Ecto neural progenitor cell (in vitro differentiated cells): ENCODE measurements at regions not wholly inside any gene's neighbourhood (a gene's known extent, or its start where the extent isn't known, plus 50 kb on each side); places are given as distances from the start of the nearest gene placed in this dataset.

ENCODE experiments used
- DNase-seq: peaks from one replicate; pipeline ENCODE4 v3.0.0-alpha.2; 2018; ENCODE audit warnings: low spot score

- DNase-seq: no peak
Measured at GRCh38 chr3:83092521-83093221, 1331.2 kb upstream of the GBE1 start.

DNA sequence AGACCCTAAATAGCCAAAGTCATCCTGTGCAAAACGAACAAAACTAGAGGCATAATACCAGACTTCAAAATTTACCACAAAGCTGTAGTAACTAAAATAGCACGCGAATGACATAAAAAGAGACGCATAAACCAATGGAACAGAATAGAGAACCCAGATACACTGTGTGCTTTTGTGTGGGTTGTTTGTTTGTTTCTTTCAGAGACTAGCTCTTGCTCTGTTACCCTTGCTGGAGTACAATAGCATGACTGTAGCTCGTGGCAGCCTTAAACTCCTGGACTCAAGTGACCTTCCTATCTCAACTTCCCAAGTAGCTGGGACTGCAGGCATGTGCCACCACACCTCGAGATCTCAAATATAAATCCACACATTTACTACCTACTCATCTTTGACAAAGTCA, 1314.6 kb upstream of the GBE1 start:
- DNase-seq: no peak

DNA sequence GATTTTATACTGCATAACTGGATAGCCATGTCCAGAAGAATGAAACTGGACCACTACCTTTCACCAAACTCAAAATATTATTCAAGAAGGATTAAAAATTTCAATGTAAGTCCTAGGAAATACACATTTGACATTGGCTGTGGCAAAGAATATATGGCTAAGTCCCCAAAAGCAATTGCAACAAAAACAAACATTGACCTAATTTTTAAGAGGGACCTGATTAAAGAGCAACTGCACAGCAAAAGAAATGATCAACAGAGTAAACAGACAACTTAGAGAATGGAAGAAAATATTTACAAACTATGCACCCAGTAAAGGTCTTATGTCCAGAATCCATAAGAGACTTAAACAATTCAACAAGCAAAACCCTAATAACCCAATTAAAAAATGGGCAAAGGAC, 1313.0 kb upstream of the GBE1 start:
- no peak for DNase-seq

DNA sequence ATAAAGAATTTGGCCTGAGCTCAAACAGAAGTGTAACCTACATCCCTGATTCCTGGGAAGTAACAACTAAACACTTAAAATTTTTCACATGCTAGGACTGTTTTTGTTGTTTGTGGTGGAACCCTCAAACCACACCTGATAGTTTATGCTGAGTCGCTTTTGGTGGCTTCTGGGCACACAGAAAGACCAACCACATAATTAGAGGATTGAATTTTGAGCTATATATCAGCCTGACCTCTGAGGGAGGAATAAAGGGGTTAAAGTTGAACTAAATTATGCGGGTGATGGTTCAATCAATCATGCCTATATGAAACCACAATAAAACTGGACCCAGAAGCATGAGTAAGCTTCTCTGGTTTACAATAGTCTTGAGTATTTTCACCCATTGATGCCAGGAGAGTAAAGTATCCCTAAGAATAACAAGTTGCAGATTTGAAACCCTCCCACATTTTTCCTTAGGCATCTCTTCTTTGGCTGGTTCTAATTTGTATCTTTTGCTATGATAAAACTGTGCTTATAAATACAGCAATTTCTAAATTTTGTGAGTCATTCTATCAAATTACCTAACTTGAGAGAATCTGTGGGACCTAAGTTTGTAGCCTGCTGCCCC, 1304.5 kb upstream of the GBE1 start:
- DNase-seq: no peak

- no peak for DNase-seq
Measured at GRCh38 chr3:83063446-83063845, 1302.0 kb upstream of the GBE1 start.

- DNase-seq: no peak
Measured at GRCh38 chr3:83048556-83048955, 1287.1 kb upstream of the GBE1 start.

GRCh38 chr3:83039422-83039821, 1278.0 kb upstream of the GBE1 start:
- no peak for DNase-seq

- DNase-seq: no peak
Measured at GRCh38 chr3:83035704-83036010, 1274.2 kb upstream of the GBE1 start.

DNA sequence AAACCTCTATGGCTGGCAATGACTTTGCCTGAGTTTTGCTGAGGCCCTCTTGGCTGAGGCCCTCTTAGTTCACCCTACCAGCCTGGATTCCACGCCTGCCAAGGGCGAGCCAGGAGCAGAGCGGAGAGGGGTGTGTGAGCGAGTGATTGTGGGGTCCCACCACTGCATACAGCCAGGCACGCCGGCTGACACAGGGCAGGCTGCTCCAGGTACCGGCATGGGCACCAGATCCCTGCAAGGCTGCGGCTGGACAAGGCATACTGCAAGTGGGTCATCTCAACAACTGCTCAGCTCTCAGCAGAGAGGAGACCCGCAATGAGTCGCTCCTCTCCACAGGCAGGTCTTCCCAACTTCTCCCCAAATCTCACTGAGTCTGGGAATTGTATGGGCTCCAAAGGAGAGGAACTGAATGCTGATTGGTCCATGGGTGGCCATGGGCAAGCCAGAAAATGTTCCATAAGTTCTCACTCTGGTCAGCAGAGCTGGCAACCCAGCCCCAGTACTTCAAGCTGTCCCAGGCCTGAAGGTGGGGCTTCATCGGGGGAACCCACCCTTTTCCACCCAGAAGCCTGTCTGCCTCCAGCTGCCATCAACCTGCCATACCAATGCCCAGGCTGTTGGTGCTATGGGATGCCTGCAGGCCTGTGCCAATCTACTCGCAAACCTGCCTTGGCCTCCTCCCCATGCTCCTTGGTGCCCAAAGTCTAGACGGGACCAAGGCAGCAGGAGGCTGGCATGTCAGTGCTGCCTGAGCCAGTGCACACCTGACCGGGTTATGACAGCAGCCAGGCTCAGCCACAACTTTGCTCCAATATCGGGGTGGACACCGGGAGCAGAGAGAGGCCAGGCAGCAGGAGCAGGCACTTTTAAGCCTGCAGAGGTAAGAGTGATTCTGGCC, 1273.6 kb upstream of the GBE1 start:
- DNase-seq: no peak

DNA sequence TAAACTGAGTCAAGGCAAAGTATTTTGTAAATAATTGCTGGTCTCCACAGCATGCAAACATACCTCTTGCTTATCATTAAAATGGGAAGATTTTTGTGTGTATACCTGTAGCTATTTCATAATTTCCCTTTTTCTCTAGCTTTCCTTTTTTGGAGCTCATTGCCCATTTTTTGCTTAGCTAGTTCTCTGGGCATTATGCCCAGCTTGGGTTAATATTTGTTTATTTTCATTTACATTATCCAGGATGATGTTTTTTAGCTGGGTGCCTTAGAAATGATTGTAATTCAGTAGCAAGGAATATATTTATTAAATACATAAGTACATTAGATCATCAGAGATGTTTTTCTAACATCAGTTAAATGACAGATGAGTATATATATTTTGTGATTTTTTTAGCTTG, 1271.7 kb upstream of the GBE1 start:
- no peak for DNase-seq

- no peak for DNase-seq
Measured at GRCh38 chr3:83023086-83023485, 1261.6 kb upstream of the GBE1 start.

GRCh38 chr3:83011481-83011880, 1250.0 kb upstream of the GBE1 start:
- no peak for DNase-seq

- no peak for DNase-seq
Measured at GRCh38 chr3:83003917-83004316, 1242.5 kb upstream of the GBE1 start.

DNA sequence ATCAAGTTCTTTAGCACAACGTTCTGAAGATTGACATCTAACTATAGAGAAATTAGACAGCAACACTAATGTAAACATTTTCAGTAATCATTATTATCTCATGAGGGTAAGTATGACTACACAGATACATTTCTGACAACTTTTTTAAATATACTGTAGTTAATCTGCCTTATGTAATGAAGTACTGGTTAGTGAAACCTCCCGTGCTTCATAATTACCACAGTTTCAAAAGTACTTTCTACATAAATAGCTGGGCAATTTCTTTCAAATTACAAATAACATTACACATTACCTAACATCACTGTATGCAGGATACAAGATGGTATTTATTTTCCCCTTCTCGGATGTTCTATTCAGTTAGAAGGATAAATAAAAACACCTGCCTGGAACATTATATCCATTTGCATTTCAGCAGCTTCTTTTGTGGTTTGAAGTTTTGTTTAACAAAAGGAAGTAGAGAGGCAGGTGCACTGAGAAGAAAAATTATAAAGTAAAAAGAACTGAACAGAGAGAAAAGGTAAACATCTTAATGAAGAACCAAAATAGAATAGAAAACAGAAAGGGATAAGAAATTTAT, 1241.5 kb upstream of the GBE1 start:
- DNase-seq: no peak

DNA sequence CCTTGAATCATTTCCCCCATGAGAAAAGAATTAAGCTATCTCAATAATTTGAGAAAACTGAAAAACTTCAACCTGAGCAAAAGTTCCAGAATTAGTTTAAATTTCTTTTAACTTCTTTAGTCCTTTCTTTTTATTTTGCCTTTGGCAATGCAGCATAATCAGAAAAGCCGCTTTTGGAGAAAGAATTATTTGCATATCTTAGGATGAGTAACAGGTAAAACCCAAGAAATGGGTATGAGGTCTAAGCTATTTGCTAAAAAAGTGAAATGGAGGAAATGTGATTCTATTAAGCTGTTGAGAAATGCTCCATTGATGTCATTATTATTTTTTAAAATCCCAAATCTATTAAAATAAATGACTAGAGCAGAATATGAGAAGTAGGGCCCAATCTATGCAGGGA, 1238.3 kb upstream of the GBE1 start:
- no peak for DNase-seq

- no peak for DNase-seq
Measured at GRCh38 chr3:82978368-82978767, 1216.9 kb upstream of the GBE1 start.

DNA sequence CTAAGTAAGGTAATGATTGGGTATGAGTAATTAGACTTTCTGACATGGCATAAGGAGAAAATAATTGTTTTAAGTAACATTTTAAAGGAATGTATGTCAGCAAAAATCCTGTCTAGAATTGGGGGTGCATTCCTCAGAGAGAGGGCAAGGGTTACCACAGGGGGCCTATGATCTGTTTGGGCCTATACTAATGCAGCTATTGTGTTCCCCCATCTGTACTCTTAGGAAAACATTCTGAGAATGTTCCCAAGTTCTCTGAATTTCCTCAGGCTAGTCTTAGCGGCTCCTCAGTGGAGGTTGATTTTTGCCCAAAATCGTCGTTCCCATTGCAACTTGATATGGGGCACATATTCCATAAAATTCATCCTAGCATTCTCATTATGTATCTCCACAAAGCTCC, 1216.4 kb upstream of the GBE1 start:
- DNase-seq: no peak

- no peak for DNase-seq
Measured at GRCh38 chr3:82973791-82974190, 1212.3 kb upstream of the GBE1 start.

DNA sequence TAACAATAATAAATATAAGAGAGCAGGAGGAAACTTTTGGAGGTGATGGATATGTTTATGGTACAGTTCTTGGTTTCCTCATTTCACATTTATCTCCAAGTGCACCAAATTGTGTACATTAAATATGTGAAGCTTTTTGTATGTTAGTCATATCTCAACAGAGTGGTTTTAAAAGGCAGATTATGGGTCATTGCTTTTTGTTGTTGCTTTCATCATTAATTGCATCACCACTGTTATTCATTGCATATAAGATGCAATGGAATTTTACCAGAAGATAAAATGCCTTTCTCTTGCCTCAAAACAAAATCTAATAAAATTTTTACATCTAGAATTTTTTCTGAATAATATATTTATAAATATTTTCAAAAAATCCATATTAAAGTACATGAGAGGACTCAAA, 1198.9 kb upstream of the GBE1 start:
- DNase-seq: no peak

DNA sequence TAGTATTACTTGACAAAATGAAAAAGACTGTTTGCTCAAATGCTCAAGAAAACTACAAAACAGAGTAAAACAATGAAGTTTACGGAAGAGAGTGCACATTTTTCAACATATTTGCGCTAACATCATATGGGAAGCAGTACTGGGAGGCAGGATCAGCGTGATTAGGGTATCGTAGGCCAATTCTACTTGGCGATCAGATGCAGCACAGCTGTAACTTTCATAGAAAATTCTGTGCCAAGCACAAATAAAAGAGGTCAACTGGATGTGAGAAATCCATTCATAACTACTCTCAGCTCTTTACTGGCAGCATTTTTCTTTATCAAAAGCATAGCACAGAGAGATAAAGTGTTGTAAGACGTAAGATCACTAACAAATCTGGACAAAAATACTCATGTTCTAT, 1196.3 kb upstream of the GBE1 start:
- DNase-seq: no peak

GRCh38 chr3:82957079-82957478, 1195.6 kb upstream of the GBE1 start:
- DNase-seq: no peak

DNA sequence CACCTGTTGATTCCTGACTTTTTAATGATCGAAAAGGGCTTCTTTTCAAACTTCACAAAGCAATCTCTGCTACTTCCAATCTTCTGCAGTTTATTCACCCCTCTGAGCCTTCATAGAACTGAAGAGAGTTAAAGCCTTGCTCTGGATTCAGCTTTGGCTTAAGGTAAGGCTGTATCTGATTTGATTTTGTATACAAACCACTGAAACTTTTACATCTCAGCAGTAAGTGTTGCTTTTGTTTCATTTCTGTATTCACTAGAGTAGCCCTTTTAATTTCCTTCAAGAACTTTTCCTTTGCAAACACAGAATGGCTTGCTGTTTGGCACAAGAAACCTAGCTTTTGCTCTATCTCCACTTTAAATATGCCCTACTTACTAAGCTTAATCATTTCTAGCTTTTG, 1193.0 kb upstream of the GBE1 start:
- DNase-seq: no peak

DNA sequence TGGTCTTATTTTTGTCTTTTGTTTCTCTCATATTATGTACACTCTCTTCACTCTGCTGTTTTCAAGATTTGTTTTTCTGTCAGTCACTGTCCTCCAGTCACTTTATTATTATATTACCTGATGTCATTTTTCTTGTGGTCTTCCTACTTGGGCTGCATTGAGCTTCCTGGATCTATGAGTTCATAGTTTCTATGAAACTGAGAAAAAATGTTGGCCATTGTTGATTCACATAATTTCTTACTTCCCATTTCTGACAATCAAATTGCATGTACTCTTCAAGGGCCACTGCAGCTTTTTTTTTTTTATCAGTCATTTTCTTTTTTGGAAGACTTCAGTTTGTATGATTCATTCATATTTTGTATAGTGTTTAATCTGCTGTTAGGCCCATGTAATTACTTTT, 1180.6 kb upstream of the GBE1 start:
- DNase-seq: no peak
